Activated CD4-positive, alpha-beta T cell treated with anti-CD3 and anti-CD28 coated beads, Interleukin-2, amount 50 U/mL, for 16 hours (primary cell): ENCODE measurements at regions not wholly inside any gene's neighbourhood (a gene's known extent, or its start where the extent isn't known, plus 50 kb on each side); places are given as distances from the start of the nearest gene placed in this dataset.
"Not testable (repeated sequence)": the region's sequence is repeated elsewhere in the genome, so short reads cannot be mapped to it uniquely, and the experiment has no call there.

Experiments used
- DNase-seq: peaks from one replicate; pipeline ENCODE4 v3.0.0-alpha.2; 2020

GRCh38 chr6:133055441-133055966, 185.7 kb upstream of the EYA4 start:
- DNase-seq: no peak

GRCh38 chr6:133057352-133057751, 183.8 kb upstream of the EYA4 start:
- DNase-seq: no peak

- DNase-seq: no peak
Observed at GRCh38 chr6:133062077-133062476, 179.1 kb upstream of the EYA4 start.

- no peak for DNase-seq
Observed at GRCh38 chr6:133062696-133063306, 178.4 kb upstream of the EYA4 start.

GRCh38 chr6:133067960-133068359, 173.2 kb upstream of the EYA4 start:
- no peak for DNase-seq

- DNase-seq: no peak
Observed at GRCh38 chr6:133070410-133071043, 170.6 kb upstream of the EYA4 start.

- DNase-seq: no peak
Observed at GRCh38 chr6:133079901-133080300, 161.3 kb upstream of the EYA4 start.

GRCh38 chr6:133083248-133083967, 157.7 kb upstream of the EYA4 start:
- DNase-seq: no peak

- no peak for DNase-seq
Observed at GRCh38 chr6:133085471-133085870, 155.7 kb upstream of the EYA4 start.

GRCh38 chr6:133085896-133086295, 155.3 kb upstream of the EYA4 start:
- DNase-seq: no peak

- no peak for DNase-seq
Observed at GRCh38 chr6:133088931-133089695, 152.0 kb upstream of the EYA4 start.

- no peak for DNase-seq
Observed at GRCh38 chr6:133092199-133092598, 149.0 kb upstream of the EYA4 start.

- no peak for DNase-seq
Observed at GRCh38 chr6:133092771-133093170, 148.4 kb upstream of the EYA4 start.

- not testable (repeated sequence) for DNase-seq
Observed at GRCh38 chr6:133093211-133093610, 147.9 kb upstream of the EYA4 start.

GRCh38 chr6:133093956-133094355, 147.2 kb upstream of the EYA4 start:
- no peak for DNase-seq

GRCh38 chr6:133097208-133097607, 143.9 kb upstream of the EYA4 start:
- no peak for DNase-seq

GRCh38 chr6:133099573-133099972, 141.6 kb upstream of the EYA4 start:
- DNase-seq: no peak

- DNase-seq: no peak
Observed at GRCh38 chr6:133100865-133101264, 140.3 kb upstream of the EYA4 start.

GRCh38 chr6:133101790-133102189, 139.4 kb upstream of the EYA4 start:
- no peak for DNase-seq

- no peak for DNase-seq
Observed at GRCh38 chr6:133106934-133107333, 134.2 kb upstream of the EYA4 start.

- DNase-seq: no peak
Observed at GRCh38 chr6:133108419-133108818, 132.7 kb upstream of the EYA4 start.

GRCh38 chr6:133114973-133115372, 126.2 kb upstream of the EYA4 start:
- DNase-seq: no peak

- no peak for DNase-seq
Observed at GRCh38 chr6:133115946-133116345, 125.2 kb upstream of the EYA4 start.
